Mucosa of descending colon (tissue), 3 donors: ENCODE measurements at regions not wholly inside any gene's neighbourhood (a gene's known extent, or its start where the extent isn't known, plus 50 kb on each side); places are given as distances from the start of the nearest gene placed in this dataset.

Experiments used
- ATAC-seq: fragments of 200-7000 bp; cut with Tn5 transposase; one replicate; pipeline ENCODE4 v1.9.1; 2020; ENCODE audit warnings: mild to moderate bottlenecking, moderate library complexity
- DNase-seq, 3 donors: peaks; one replicate each; pipeline ENCODE4 v3.0.0-alpha.2; 2020
- H3K36me3 ChIP-seq: fragments of 200-600 bp; one replicate; pipeline ENCODE4 v1.8.0; 2021; ENCODE audit warnings: low read depth, mild to moderate bottlenecking
- H3K4me1 ChIP-seq: fragments of 200-600 bp; one replicate; pipeline ENCODE4 v1.8.0; 2021; ENCODE audit warnings: low read depth, mild to moderate bottlenecking
- H3K4me3 ChIP-seq: fragments of 200-600 bp; one replicate; pipeline ENCODE4 v1.8.0; 2021; ENCODE audit warnings: mild to moderate bottlenecking
- H3K9me3 ChIP-seq: fragments of 200-600 bp; one replicate; pipeline ENCODE4 v1.8.0; 2021; ENCODE audit warnings: mild to moderate bottlenecking
- intact Hi-C, 2 donors: fragments of 100-400 bp; cut with DNase I in 1 of 2; cut with micrococcal nuclease in 1 of 2; formaldehyde crosslinking; loops; one replicate each; pipeline versions ENCODE4 v1.11.0 to v1.11.1; 2022; cut with DNase I, micrococcal nuclease
- TF ChIP-seq, protein P1 (sequence below): fragments of 200-600 bp; IDR thresholded peaks from one replicate; pipeline ENCODE4 v1.8.0; 2022; ENCODE audit warnings: antibody characterized with exemption, mild to moderate bottlenecking
- donor health status: DM: no; HTN: no; CAD: no; lungs with moderate emphysema.
- donor health status: DM: no; HTN: no; CAD: no.
- donor health status: DM: no; HTN: yes; CAD: no.

DNA sequence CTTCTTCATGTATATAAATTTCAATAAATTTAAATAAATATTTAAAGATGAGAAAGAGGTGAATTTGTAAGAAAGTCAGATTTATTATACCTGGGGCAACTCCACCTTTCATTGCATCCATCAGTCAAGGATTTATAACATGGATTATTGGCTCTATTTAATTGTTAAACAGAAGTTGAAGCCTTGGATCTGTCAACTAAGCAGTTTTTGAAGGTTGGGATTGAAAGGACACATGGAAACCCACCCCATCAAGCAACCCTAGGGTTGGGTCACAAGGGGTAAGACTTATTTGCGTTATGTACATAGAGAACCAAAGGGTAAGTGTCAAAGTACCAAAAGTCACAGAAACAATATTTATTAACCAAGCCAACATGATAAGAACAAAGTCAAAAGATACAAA, 342.5 kb downstream of the ELAVL2 start:
- DNase-seq (no peak), ATAC-seq (no peak)
- TF ChIP-seq, protein P1, sequence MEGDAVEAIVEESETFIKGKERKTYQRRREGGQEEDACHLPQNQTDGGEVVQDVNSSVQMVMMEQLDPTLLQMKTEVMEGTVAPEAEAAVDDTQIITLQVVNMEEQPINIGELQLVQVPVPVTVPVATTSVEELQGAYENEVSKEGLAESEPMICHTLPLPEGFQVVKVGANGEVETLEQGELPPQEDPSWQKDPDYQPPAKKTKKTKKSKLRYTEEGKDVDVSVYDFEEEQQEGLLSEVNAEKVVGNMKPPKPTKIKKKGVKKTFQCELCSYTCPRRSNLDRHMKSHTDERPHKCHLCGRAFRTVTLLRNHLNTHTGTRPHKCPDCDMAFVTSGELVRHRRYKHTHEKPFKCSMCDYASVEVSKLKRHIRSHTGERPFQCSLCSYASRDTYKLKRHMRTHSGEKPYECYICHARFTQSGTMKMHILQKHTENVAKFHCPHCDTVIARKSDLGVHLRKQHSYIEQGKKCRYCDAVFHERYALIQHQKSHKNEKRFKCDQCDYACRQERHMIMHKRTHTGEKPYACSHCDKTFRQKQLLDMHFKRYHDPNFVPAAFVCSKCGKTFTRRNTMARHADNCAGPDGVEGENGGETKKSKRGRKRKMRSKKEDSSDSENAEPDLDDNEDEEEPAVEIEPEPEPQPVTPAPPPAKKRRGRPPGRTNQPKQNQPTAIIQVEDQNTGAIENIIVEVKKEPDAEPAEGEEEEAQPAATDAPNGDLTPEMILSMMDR, result no peak
- Histone ChIP-seq H3K4me3 (no peak overlapping the region), H3K9me3 (no peaks in the 10 kb centered on the region), H3K36me3 (no peaks in the 10 kb centered on the region), H3K4me1 (no peaks in the 10 kb centered on the region)
- intact Hi-C loops, result no loop called here

DNA sequence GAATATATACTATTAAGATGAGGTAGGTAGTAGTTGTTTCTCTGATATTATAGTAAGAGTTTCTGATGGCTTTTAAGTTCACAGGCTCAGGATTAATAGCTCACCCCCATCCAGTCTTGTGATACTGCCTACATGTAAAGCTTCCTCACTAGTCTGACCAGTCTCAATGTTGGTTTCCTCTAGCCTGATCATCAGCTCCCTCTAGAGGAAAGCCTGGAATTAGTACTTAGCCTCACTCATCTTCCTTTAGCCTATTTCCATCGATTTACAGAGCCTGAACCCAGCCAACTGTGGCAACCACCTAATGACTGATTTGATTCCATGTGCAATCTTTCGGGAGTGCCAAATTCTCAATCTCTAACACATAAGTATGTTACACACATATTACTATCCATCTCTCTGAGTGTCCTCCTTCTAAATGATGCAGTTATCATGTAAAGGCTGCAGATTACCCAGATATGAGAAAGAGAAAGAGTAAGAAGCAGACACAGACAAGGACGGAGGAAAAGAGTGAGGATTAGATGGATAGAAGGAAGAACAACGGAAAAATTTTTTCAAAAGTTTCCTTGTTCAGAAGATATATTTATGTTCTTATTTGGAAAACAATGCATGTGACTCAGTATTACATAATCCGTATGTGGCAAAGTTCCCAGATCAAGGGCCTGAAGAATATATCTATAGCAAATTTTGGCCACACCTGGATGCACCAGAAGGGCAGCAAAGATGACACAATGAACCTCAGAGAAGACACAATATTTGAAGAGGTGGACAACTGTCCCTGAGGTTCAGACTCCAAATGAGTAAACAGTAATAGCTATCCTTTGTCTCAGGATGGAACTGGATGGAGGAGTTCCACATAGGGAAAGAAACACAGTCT, 333.7 kb downstream of the ELAVL2 start:
- no peaks in the 10 kb centered on the region for H3K4me1 ChIP-seq
- DNase-seq, result peak in 1 of 3 donors; percentile 27
- ATAC-seq, result peak; percentile 73
- H3K36me3 ChIP-seq, result no peaks in the 10 kb centered on the region
- intact Hi-C loops, result loop anchor here in 1 of 2 donors (5.0 kb wide), 1 partner anchor 370 kb away; no protein-coding TSS in a partner anchor
- H3K9me3 ChIP-seq, result no peaks in the 10 kb centered on the region
- no peak overlapping the region for H3K4me3 ChIP-seq
- TF ChIP-seq, protein P1, result no peak

DNA sequence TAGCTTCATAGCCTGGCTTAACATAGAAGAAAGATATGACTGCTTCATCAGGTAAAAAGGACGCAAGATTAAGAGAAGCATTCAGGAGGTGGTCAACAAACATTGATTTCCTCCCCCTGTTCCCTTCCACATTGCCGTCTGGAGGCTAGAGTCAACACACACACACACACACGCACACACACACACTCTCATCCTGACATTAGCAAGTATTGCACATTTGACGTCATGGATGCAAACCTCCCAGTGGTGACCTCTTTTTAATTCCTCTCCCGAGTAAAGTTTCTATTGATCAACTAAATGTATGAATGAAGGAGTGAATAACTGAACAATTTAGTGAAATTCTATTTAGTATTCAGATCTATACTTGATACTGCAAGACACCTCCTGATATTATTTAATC, 332.8 kb downstream of the ELAVL2 start:
- ATAC-seq (no peak), DNase-seq (no peak)
- Histone ChIP-seq H3K4me1 (no peaks in the 10 kb centered on the region), H3K4me3 (no peak overlapping the region), H3K9me3 (no peaks in the 10 kb centered on the region), H3K36me3 (no peaks in the 10 kb centered on the region)
- TF ChIP-seq, protein P1, result no peak
- intact Hi-C loops, result loop anchor here in 1 of 2 donors (5.0 kb wide), 1 partner anchor 371 kb away; no protein-coding TSS in a partner anchor

DNA sequence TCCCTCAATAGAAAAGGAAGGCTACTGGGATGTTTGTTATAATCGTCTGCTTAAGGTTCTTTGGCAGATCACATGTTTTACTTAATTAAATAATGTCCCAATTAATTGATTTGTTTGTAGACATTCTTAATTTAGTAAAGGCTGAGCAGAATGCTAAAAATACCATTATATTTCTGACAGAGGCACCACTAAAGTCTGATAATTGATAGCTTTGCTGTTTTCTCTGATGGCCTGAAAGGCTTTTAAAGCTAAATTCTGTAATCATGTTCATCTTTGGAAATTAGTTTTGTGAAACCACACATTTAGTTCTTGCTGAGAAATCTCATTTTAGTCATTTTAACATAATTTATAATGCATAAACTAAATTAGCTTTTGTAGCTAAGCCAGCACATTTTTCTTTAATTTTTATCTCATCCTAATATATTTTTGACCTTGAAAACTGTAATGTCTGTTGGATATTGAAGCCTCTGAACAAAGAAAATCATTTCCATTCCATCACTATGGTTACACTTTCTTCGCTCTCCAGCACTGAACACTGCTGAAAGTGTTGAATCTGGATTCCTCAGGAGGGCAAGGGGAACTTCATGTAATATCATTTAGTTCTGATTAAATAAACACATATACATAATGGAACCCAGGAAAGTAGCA, 329.4 kb downstream of the ELAVL2 start:
- Histone ChIP-seq H3K36me3 (no peaks in the 10 kb centered on the region), H3K4me1 (no peaks in the 10 kb centered on the region), H3K9me3 (no peaks in the 10 kb centered on the region), H3K4me3 (no peak overlapping the region)
- intact Hi-C loops, result no loop called here
- DNase-seq (no peak), ATAC-seq (no peak)
- TF ChIP-seq, protein P1, result no peak

DNA sequence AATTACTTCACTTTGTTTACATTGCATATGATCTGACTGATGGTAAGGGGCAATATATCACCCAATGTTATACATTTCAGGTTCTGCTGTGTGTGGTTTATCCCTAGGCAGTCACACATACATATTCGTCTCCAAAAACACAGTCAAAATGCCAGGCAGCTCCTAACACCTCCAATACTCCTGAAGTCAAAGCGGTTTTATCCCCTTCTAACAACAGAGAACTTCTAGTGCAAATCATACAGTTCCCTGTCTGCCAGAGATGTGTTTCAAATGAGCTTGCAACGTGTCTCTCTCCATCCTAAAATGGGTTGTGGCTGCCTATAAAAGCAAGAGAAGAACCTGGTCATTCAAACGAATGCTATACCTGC, 328.9 kb downstream of the ELAVL2 start:
- Histone ChIP-seq H3K4me3 (no peak overlapping the region), H3K9me3 (no peaks in the 10 kb centered on the region), H3K4me1 (no peaks in the 10 kb centered on the region), H3K36me3 (no peaks in the 10 kb centered on the region)
- DNase-seq (no peak), ATAC-seq (no peak)
- intact Hi-C loops, result no loop called here
- TF ChIP-seq, protein P1, result no peak
